PC-9 (cell line): ENCODE measurements at regions not wholly inside any gene's neighbourhood (a gene's known extent, or its start where the extent isn't known, plus 50 kb on each side); places are given as distances from the start of the nearest gene placed in this dataset.

Source experiments
- CTCF ChIP-seq: fragments of 200-600 bp; sonication (generic); conservative IDR thresholded peaks from 2 replicates; pipeline ENCODE4 v1.6.1; 2017; ENCODE audit warnings: mixed run types, antibody characterized with exemption, mild to moderate bottlenecking, moderate library complexity
- EZH2 ChIP-seq: fragments of 200-600 bp; sonication (generic); IDR thresholded peaks from 2 replicates; pipeline ENCODE4 v1.8.0; 2017; ENCODE audit warnings: antibody characterized with exemption, low read depth

- TF ChIP-seq CTCF (no peak), EZH2 (no peak)
These were observed 662.5 kb downstream of the RAPGEF2 start for GRCh38 chr4:159765382-159765781.
